ENCODE measurements at regions not wholly inside any gene's neighbourhood (a gene's known extent, or its start where the extent isn't known, plus 50 kb on each side); places are given as distances from the start of the nearest gene placed in this dataset.
"Not testable (repeated sequence)": the region's sequence is repeated elsewhere in the genome, so short reads cannot be mapped to it uniquely, and the experiment has no call there.

DNA sequence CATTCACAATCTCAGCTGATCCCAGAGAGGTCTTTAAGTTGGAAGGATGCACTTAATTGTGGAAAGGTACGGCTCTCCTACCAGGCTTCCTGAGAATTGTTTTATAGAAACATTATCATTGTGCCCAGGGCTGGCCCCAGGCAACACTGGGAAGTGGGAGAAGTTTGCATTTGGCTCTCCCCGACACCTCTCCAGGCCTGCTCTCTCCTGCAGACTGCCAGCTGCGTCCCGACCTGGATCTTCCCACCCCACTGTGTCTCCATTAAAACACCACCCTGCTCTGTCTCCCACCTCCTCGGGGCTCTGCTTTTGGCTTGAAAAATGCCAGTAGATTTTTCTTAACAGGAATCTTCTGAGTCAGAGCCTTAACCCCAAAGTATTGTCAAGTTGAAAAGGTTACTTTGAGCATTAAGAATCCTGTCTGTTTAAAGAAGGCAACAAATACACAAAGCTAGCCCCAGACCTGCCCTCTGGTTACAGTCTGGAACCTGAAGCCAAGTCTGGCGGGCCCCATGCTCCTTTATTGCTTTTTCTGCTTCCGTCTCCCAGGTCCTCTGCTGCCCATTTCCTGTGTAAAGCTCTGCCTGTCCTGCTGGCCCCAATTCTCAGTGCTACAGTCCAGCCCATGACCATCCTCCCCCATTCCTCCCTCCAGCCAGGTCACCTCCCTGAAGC is 530.2 kb downstream of the SOX6 start:
- DNase-seq (ENCODE audit: low read depth in 4 of 4, low spot score in 3 of 4): no peak

DNA sequence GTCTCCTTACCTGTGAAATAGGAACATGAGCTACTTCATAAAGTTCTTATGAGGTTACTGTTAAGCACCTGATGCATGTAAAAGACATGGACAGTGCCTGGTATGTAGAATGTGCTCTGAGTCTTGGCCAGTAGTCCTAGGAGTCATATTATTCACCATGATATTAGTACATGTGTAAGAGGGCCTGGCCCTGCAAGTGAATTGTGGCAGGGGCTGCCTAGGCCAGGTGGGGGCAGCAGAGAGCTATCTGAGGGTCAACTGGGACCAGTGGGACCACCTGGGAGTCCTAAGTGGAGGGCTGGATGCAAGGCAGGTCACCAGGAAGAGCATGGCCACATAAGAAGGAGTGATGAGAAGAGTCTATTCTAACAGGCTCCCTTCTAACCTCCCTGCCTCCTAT is 529.5 kb downstream of the SOX6 start:
- DNase-seq (ENCODE audit: low read depth in 4 of 4, low spot score in 3 of 4): no peak

DNA sequence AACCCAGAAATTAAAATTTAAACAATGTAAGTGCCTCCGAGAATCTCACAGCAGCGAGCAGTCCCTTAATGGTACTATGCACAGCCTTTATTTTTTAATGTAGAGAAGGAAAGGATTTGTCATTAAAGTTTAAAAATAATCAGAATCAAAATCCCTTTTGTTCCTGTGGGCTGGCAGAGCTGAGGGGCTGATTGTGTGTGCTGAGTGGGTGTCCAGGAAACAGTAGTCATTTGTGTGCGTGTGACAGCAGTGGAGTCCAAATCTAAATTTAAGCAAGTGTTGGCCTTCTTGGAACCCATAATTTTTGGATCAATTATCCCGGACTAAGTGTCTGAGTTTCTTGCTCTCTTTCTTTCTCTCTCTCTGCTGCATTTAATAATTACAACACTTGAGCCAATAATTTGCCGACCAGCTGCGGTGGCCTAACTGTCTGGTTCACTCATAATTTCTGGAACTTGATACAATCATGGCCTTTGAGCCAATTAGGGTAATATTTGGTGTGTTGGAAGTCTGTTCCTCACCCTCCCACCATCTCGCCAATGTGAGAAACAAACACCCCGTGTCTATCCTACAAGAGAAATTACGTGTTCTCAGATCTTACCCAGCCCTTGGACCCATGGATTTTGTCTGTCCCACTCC is 528.0 kb downstream of the SOX6 start:
- DNase-seq (ENCODE audit: low read depth in 4 of 4, low spot score in 3 of 4): no peak

DNA sequence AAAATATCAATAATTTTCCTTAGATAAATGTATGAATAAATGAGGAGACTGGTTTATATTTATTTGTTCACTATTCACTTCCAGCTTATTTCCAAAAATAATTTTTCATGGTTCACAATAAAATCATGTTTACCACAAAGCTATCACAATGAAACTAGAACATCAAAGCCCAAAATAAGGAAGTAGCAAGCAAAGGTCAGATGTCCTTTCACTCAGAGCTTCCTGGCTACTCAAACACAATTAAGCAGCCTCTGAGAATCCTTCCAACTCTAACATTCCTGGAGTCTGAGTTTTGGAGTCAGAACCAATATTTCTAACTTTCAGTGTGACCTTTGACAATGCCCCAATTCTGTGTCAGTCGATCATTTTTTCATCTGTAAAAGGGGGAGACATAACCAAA is 527.0 kb downstream of the SOX6 start:
- DNase-seq (ENCODE audit: low read depth in 4 of 4, low spot score in 3 of 4): no peak

DNA sequence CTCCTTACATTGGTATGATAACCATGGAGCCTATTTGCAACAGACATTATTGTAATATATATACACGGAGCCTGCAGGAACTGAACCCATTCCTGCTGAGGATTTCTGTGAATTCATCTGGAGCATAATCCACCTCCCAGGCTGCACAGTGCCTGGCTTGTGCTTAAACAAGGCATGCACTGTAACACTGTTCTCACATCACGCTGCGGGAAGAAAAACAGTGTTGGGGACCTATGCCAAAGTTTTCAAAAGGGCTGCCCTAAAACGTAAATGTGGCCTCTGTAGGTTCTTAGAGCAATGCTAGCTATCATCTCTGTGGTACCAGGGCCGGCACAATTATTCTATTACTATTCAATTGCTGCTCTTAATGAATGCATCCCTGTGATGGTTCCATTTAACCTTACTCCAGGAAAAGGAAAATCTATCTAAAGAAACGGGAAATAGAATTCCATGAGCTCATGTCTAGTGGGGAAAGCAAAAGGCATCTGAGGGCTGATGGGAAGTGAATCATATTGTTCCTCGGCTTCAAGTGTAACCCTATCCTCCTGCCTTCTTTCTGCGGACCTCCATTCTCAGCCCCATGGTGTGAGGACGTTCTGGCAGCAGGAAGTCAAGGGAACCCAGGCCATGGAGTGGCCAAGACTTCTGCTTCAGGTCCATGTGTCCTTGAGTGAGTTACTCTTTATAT is 525.5 kb downstream of the SOX6 start:
- DNase-seq (ENCODE audit: low read depth in 4 of 4, low spot score in 3 of 4): no peak

DNA sequence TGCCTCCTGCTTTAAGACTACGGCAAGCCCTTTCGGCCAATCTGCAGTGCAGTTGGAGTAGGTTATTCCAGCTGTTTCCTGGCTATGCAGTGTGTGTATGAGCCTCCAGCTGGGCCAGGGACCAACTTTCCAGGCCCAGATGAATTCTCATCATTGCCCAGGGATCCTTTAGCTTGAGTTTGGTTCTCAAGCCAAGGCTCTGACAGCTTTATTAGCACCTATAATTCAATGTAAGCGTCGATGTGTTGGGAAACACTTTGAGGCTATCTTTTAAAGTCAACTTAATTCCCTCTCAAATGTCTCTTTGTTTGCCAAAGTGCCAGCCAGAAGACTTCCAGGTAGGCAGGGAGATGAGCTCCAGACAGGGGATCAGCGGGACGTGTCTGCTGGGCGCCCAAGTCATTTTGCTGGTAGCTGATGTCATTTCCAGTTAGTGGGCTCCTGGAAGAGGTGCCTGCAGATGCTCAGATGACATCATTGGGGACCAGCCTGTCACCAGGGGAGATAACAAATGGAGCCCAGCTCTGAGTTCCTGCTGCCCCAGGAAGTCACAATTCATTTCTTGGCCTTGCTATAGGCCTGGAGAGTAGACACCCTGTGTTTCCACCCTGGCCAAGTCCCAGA is 520.4 kb downstream of the SOX6 start:
- no peak for DNase-seq (ENCODE audit: low read depth in 4 of 4, low spot score in 3 of 4)

DNA sequence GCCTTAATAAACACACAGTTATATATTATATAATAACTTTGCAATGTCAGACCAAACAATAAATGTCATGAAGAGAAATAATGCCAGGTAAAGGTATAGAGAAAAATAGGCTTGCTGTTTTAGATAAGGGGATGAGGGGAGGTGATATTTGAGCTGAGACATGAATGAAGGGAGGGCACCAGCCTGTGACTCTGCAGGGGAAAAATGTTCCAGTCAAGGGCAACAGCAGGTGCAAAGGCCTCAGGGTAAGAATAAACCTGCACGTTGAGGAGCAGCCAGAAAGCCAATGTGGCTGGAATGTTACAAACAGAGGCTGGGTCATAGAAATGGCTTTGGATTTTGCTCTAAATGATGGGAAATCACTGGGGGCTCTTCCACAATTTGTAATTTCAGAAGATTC is 519.6 kb downstream of the SOX6 start:
- DNase-seq (ENCODE audit: low read depth in 4 of 4, low spot score in 3 of 4): no peak

DNA sequence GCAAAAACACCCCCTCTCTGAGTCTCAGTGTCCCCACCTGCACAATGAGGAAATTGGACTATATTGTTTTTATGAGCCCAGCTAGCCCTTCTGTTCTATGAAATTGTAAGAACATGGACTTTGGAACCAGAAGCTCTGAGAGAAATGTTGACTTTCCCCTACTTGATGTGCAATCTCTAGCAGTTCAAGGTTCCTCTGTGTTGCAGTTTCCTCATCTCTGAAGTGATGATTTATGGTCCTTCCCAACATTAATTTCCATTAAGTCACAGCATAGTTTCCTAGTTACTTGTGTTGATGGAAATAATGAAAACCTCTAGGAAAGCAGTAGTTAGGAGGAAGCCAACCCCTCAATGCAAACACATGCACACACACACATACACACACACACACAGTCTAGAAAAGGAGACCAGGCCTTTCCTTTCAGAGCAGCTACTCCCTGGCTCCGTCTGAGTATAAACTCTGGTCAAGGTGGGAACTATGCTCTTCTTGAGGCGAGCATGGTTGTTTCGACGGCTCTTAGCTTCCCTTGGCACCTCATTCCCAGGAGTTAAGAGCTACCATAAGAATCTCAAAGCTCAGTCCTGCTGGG is 518.4 kb downstream of the SOX6 start:
- DNase-seq (ENCODE audit: low read depth in 4 of 4, low spot score in 3 of 4): no peak

DNA sequence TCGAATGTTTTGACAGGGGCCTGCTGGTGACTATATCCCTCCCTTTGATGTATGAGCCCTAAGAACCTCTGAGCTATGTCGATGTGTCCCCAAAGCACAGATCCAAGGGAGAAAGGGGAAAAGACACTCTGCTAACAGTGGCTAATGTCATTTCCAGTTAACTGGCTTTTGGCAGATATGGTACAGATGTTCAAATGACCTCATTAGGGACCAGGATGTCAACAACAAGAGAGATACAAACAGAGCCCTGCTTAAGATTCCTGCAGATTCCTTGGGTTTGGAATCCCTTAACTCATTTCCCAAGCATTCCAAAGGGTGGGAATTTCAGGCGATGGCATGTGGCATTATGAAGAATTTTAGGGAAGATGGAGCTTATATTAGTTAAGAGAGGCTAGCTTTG is 517.3 kb downstream of the SOX6 start:
- DNase-seq (ENCODE audit: low read depth in 4 of 4, low spot score in 3 of 4): no peak

DNA sequence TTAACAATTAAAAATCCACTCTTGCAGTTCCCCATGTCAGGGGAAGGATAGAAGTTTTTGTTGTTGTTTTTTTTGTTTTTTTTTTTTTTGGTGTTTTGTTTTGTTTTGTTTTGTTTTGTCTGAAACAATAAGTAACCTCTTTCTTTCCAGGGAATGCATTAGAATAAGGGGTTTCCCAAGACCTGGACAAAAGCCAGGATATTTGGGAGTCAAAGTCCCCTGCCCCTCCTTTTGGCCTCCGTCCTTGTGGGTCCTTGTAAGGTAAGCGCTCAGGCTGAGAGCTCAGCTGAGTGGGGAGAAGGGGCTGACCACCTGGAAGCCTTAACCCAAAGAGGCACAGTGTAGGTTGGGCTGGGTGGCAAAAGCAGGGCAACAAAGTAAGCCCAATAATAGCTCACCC is 515.4 kb downstream of the SOX6 start:
- no peak for DNase-seq (ENCODE audit: low read depth in 4 of 4, low spot score in 3 of 4)

DNA sequence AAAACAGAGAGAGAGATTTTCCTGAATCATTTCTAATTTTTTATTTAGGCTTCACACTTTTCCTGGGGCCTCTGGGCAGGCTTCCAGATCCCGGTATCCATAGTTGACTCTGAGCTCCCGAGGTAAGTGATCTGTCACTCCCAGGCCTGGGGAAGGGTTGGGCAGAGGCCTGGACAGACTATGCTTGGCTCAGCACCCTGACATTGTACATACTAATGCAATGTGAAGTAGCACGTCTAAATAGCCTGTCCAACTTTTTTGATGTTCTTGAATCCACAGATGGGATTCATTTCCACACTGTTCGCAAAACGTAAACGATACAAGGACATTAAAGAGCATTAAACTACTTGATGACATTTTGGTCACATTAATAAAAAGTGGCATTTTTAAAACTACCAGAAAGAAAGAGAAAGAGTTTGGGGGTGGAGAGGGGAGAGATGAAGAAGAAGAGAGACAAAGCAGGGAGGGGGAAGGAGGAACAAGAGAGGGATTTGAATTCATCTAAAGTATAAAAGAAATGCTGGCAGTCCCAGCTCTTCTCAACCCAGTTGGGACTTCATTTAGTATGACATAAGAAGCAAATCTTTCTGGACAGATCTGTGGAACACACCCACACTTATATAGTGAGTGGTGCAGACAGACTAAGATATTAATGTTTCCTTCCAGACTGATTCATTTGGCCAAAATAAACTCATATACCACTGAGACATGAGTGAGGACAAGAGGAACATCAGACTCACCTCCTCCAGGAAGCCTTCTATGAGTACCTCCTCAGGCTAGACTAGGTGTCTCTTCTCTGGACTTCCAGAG is 514.2 kb downstream of the SOX6 start:
- no peak for DNase-seq (ENCODE audit: low read depth in 4 of 4, low spot score in 3 of 4)

DNA sequence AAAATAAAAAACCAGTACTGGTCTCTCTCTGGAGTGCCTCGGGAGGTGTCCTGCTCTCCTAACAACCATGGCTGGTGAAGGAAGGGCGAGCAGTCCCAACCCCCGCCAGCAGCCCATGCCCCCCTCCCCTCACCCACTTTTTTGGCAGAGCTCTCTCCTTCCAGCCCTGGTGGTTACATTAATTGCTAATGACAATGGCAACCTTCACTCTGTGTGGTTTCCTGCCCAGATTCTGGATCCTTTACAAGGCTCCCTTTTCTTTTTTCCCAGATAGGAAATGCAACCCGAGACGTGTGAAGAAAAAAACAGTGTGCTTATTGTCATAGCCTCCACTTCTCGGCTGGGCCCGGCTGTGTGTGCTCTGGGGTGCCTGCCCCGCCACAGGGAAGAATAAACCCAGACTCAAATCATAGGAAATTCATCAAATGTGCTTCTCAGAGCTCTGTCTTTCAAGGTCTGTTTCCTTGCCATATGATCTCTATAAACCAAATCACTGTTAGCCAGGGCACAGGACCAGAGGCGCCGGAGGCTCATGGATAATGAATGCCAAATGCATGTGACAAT is 513.0 kb downstream of the SOX6 start:
- DNase-seq (ENCODE audit: low read depth in 4 of 4, low spot score in 3 of 4): no peak

DNA sequence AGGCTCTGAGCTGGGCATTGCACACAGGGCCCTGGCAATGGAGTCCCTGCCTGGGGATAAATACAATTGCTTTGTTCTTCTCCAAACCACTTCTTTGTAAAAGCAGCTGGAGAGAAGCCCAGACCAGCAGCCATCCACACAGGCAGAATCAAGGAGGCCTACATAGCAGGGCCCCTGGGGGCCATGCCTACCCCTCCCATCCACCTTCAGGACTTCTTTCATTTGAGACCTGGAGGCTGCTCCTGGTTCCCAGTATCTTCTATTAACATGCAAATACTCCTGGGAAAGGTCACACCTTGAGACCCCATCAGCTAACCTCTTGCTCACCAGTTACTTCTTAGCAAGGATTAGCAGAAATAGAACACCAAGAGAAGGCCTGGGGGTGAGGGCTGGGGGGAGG is 511.1 kb downstream of the SOX6 start:
- no peak for DNase-seq (ENCODE audit: low read depth in 4 of 4, low spot score in 3 of 4)

DNA sequence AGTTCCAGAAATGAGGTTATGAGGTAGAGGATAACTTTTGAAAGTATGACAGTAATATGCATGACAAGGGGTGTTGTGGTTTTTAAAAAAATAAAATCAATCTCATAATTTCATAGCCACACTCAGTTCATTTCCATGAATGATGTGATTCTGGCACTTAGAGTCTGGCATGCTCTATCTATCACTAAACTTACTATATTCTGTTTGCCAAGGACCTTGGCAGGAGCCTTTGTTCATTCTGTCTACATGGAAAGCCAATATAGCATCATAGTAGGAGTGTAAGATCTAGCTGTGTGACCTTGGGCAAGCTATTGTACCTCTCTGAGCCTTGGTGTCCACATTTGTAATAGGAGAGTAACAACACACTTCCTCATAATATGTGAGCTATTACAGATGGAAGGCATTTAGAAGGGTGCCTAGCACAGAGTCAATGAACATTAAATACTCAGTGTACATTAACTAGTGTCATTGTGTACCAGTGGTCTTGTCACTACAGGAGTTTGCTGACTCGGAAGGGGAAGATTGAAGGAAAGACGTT is 507.6 kb downstream of the SOX6 start:
- no peak for DNase-seq (ENCODE audit: low read depth in 4 of 4, low spot score in 3 of 4)

DNA sequence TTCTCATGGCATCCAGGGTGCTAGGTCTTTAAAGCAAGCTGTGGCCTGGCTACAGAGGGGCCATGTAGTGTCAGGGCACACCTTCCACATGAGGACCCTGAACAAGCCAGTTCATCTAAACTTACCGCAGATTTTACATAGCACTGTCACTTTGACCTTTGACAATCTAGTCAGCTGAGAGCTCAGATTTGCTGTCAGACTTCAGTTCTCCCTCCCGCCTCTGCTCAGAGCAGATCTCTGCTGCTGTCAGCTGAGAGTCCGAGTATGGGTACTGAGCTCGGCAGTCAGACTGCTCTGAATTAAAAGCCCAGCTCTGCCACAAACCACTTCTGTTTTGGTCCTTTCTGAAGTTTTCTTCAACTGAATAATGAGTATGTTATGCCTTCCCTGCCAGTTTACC is 507.1 kb downstream of the SOX6 start:
- no peak for DNase-seq (ENCODE audit: low read depth in 4 of 4, low spot score in 3 of 4)

DNA sequence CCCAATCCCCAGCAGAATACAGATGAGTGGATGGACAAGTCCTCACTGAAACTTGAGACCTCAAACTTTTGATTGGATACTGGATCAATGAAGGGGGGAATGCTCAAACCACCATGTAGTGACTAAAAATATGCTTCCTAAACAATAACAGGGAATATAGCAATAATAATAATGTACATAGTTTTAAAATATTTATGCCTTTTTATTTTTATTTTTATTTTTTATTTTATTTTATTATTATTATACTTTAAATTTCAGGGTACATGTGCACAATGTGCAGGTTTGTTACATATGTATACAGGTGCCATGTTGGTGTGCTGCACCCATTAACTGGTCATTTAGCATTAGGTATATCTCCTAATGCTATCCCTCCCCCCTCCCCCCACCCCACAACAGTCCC is 506.0 kb downstream of the SOX6 start:
- DNase-seq (ENCODE audit: low read depth in 4 of 4, low spot score in 3 of 4): not testable (repeated sequence)

DNA sequence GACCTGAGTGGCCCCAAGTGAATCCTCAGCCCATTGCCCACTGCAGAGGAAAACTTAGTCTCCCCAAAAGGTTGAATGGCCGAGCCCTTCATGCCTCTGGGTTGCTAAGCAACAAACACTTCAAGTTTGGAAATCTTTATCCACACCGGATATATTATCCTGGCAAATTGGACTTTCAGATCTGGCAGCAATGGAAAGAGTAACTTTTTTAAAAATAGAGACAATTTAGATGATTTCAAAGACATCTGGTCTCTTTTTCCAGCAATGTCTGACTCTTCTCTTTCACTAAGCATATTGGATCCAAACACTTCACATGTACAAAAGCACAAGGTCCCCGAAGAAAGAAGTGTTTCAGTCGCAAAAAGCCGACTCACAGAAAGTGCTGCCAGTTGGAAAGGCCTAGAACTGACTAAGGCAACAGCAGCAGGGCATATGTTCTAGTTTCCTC is 505.3 kb downstream of the SOX6 start:
- DNase-seq (ENCODE audit: low read depth in 4 of 4, low spot score in 3 of 4): no peak

DNA sequence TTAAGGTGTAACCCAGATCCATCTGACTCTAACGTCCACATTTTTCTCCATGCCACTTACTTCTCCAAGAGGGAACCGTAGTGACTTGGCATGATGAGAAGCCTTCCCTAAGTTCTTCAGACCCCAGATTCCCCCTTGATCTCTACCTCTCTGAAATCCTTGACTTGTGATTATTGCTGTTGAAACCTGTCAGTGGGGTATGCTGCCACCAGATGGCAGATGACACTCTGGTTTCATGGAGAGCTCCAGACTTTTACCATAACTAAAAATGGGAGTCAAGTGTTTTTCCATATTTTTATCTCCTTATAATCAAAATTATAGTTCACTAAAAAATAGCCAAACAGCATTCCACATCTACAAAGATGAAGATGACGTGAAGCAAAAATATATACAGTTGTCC is 504.2 kb downstream of the SOX6 start:
- no peak for DNase-seq (ENCODE audit: low read depth in 4 of 4, low spot score in 3 of 4)

DNA sequence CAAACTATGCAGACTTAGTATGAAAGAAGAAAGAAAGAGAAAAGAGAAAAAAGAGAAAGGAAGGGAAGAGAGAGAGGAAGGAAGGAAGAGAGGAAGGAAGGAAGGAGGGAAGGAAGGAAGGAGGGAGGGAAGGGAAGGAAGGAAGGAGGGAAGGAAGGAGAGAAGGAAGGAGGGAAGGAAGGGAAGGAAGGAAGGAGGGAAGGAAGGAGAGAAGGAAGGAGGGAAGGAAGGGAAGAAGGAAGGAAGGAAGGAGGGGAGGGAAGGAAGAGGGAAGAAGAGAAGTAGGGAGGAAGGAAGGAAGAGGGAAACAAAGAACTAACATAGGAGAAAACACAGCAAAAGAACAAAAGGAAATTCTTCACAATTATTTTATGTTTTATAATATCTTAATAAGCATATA is 502.1 kb downstream of the SOX6 start:
- DNase-seq (ENCODE audit: low read depth in 4 of 4, low spot score in 3 of 4): no peak

DNA sequence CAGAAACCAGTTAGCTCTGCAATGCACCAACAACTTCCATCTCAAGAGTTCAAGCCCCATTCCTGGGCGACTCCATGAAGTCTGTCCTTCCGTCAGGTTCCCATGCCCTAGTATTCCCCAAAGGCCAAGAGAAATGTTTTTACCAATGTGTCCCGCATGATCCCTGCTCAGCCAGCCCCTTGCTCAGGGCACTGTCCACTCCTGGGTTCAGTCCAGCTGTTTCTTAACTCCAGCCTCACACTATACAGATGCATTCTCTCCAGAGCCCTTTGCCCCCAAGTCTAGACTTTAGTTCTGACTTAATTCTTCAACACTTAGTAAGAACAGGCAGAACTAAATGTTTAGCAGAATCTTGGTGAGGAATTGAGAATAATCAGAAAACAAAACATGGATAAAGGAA is 497.5 kb downstream of the SOX6 start:
- DNase-seq (ENCODE audit: low read depth in 4 of 4, low spot score in 3 of 4): no peak

Measured in left renal pelvis (tissue), 4 donors.